ENCODE measurements at regions not wholly inside any gene's neighbourhood (a gene's known extent, or its start where the extent isn't known, plus 50 kb on each side); places are given as distances from the start of the nearest gene placed in this dataset.

- Histone ChIP-seq H3K4me3 (ENCODE audit: low read depth, low read length) (no peak overlapping the region), H3K27me3 (ENCODE audit: control insufficient read depth, insufficient read depth, low read length) (no peaks in the 10 kb centered on the region), H3K36me3 (ENCODE audit: control insufficient read depth, insufficient read depth, low read length) (no peaks in the 10 kb centered on the region)
- ChIA-PET POLR2A (no interaction called here), CTCF (no interaction called here)
- no peak for DNase-seq (ENCODE audit: low read depth)
- TF ChIP-seq CTCF (IDR thresholded peaks at IDR 0.05; ENCODE audit: insufficient read depth, low read depth, low read length) = no peak
Measured at GRCh38 chr19:27891411-27891810, 1321.5 kb downstream of the UQCRFS1 start.

GRCh38 chr19:27890696-27891095, 1322.3 kb downstream of the UQCRFS1 start:
- DNase-seq (ENCODE audit: low read depth) = no peak
- no peak for TF ChIP-seq CTCF (IDR thresholded peaks at IDR 0.05; ENCODE audit: insufficient read depth, low read depth, low read length)
- Histone ChIP-seq H3K4me3 (ENCODE audit: low read depth, low read length) (no peak overlapping the region), H3K27me3 (ENCODE audit: control insufficient read depth, insufficient read depth, low read length) (no peaks in the 10 kb centered on the region), H3K36me3 (ENCODE audit: control insufficient read depth, insufficient read depth, low read length) (no peaks in the 10 kb centered on the region)
- ChIA-PET CTCF (no interaction called here), POLR2A (no interaction called here)

GRCh38 chr19:27890206-27890605, 1322.7 kb downstream of the UQCRFS1 start:
- ChIA-PET POLR2A (no interaction called here), CTCF (no interaction called here)
- no peak for DNase-seq (ENCODE audit: low read depth)

GRCh38 chr19:27889156-27889555, 1323.8 kb downstream of the UQCRFS1 start:
- CTCF ChIA-PET = no interaction called here
- H3K4me3 ChIP-seq (ENCODE audit: low read depth, low read length) = no peak overlapping the region
- no peak for TF ChIP-seq CTCF (IDR thresholded peaks at IDR 0.05; ENCODE audit: insufficient read depth, low read depth, low read length)
- no peaks in the 10 kb centered on the region for H3K36me3 ChIP-seq (ENCODE audit: control insufficient read depth, insufficient read depth, low read length)
- no peaks in the 10 kb centered on the region for H3K27me3 ChIP-seq (ENCODE audit: control insufficient read depth, insufficient read depth, low read length)
- no peak for DNase-seq (ENCODE audit: low read depth)
- POLR2A ChIA-PET = no interaction called here

More at GRCh38 chr19:27890206-27890605, 1322.7 kb downstream of the UQCRFS1 start:
- Histone ChIP-seq H3K36me3 (ENCODE audit: control insufficient read depth, insufficient read depth, low read length) (no peaks in the 10 kb centered on the region), H3K4me3 (ENCODE audit: low read depth, low read length) (no peak overlapping the region), H3K27me3 (ENCODE audit: control insufficient read depth, insufficient read depth, low read length) (no peaks in the 10 kb centered on the region)
- no peak for TF ChIP-seq CTCF (IDR thresholded peaks at IDR 0.05; ENCODE audit: insufficient read depth, low read depth, low read length)

GRCh38 chr19:27887946-27888345, 1325.0 kb downstream of the UQCRFS1 start:
- no peak for TF ChIP-seq CTCF (IDR thresholded peaks at IDR 0.05; ENCODE audit: insufficient read depth, low read depth, low read length)
- POLR2A ChIA-PET = no interaction called here
- H3K36me3 ChIP-seq (ENCODE audit: control insufficient read depth, insufficient read depth, low read length) = no peaks in the 10 kb centered on the region

More at GRCh38 chr19:27887946-27888345, 1325.0 kb downstream of the UQCRFS1 start:
- DNase-seq (ENCODE audit: low read depth) = no peak
- CTCF ChIA-PET = no interaction called here
- H3K27me3 ChIP-seq (ENCODE audit: control insufficient read depth, insufficient read depth, low read length) = no peaks in the 10 kb centered on the region
- H3K4me3 ChIP-seq (ENCODE audit: low read depth, low read length) = no peak overlapping the region

Data from BJ (cell line).